Epithelial cell of esophagus (primary cell): ENCODE measurements at regions not wholly inside any gene's neighbourhood (a gene's known extent, or its start where the extent isn't known, plus 50 kb on each side); places are given as distances from the start of the nearest gene placed in this dataset.

Experiments
- DNase-seq: peaks from one replicate; pipeline ENCODE4 v3.0.0; 2010; ENCODE audit warnings: low read depth
- H3K4me3 ChIP-seq: 2 replicates; pipeline ENCODE4 v1.5.1; 2011; ENCODE audit warnings: mild to moderate bottlenecking, low read length, control low read depth
- TF ChIP-seq, protein P1 (sequence below): IDR thresholded peaks from 2 replicates; pipeline ENCODE4 v1.5.1; 2011; ENCODE audit warnings: low read depth, mild to moderate bottlenecking, low read length, control low read depth, inconsistent platforms; ENCODE audit not compliant: insufficient read depth; ENCODE audit errors: missing control alignments

DNA sequence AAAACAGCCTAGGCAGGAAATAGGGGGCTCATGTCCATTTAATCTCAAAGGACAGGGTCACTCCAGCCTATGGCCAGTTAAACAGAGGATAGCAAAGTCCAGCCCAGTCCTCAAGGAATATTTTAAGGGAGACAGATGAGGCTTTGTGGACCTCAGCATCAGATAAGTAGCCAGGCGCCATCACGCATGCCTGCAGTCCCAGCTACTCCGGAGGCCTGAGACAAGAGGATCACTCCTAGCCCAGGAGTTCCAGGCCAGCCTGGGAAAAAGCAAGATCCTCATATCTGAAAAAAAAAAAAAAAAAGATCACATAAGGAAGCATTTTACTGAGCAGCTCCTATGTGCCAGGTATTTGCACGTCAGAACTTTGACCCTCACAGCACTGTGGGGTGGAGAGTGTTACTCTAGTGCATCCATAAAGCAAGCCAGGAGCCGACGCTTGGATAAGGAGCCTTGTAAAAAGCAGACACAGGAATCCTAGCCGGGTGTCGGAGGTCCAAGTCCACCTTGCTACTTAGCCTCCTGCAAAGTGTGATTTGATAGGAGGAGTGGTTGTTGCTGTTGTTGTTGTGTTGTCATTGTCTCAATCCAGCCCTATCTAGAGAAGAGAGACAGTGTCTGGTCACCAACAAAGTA is 61.8 kb upstream of the DOCK1 start:
- DNase-seq: no peak
- no peak overlapping the region for H3K4me3 ChIP-seq
- TF ChIP-seq, protein P1, sequence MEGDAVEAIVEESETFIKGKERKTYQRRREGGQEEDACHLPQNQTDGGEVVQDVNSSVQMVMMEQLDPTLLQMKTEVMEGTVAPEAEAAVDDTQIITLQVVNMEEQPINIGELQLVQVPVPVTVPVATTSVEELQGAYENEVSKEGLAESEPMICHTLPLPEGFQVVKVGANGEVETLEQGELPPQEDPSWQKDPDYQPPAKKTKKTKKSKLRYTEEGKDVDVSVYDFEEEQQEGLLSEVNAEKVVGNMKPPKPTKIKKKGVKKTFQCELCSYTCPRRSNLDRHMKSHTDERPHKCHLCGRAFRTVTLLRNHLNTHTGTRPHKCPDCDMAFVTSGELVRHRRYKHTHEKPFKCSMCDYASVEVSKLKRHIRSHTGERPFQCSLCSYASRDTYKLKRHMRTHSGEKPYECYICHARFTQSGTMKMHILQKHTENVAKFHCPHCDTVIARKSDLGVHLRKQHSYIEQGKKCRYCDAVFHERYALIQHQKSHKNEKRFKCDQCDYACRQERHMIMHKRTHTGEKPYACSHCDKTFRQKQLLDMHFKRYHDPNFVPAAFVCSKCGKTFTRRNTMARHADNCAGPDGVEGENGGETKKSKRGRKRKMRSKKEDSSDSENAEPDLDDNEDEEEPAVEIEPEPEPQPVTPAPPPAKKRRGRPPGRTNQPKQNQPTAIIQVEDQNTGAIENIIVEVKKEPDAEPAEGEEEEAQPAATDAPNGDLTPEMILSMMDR: no peak

- DNase-seq: no peak
- TF ChIP-seq, protein P1: no peak
- no peak overlapping the region for H3K4me3 ChIP-seq
These were observed 60.8 kb upstream of the DOCK1 start for GRCh38 chr10:126844406-126844805.

DNA sequence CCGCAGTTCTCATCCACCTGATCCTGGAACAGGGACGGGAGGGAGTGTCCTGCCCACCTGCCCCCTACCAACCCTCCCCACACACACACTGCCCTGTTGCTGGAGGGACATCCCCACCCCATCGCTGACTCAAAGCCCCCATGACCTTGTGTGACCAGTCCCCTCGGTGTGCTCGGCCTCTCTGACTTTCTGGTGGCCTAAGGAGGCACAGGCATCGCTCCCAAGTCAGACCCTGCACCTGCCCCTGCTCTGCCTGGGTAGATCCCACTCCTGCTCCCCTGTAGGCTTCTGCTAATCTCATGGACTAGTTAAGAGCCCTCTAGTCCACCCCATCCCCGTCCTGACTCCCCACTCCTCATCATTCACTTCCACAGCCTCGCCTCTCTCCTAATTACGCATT is 58.8 kb upstream of the DOCK1 start:
- TF ChIP-seq, protein P1: no peak
- no peak overlapping the region for H3K4me3 ChIP-seq
- no peak for DNase-seq

GRCh38 chr10:126846959-126847358 is 58.3 kb upstream of the DOCK1 start:
- TF ChIP-seq, protein P1: no peak
- no peak overlapping the region for H3K4me3 ChIP-seq
- DNase-seq: no peak

DNA sequence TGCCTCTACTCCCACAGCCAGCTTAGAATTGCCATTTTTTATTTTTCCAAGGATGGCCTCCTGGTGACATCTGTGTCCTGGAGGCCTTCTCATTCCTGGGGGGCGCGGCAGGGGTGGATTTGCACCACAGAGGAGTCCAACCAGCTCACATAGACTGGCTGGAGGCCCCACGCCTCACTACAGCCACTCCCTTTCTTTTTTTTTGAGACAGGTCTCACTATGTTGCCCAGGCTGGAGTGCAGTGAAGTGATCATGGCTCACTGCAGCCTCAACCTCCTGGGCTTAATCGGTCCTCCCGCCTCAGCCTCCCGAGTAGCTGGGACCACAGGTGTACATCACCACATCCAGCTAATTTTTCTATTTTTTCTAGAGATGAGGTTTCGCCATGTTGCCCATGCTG is 57.6 kb upstream of the DOCK1 start:
- TF ChIP-seq, protein P1: no peak
- no peak for DNase-seq

GRCh38 chr10:126849646-126850045 is 55.6 kb upstream of the DOCK1 start:
- no peak for DNase-seq
- no peak overlapping the region for H3K4me3 ChIP-seq

More for the DNA sequence above, 57.6 kb upstream of the DOCK1 start:
- no peak overlapping the region for H3K4me3 ChIP-seq

More at GRCh38 chr10:126849646-126850045, 55.6 kb upstream of the DOCK1 start:
- TF ChIP-seq, protein P1: no peak
